ENCODE measurements at regions not wholly inside any gene's neighbourhood (a gene's known extent, or its start where the extent isn't known, plus 50 kb on each side); places are given as distances from the start of the nearest gene placed in this dataset.
"Not testable (repeated sequence)": the region's sequence is repeated elsewhere in the genome, so short reads cannot be mapped to it uniquely, and the experiment has no call there.

GRCh38 chrX:56468441-56468840, 95.0 kb upstream of the UBQLN2 start:
- intact Hi-C loops (cut with micrococcal nuclease; ENCODE audit: unreplicated experiment) = no loop called here
- Histone ChIP-seq H3K27ac (ENCODE audit: low read depth, low read length, poor library complexity, severe bottlenecking) (no peak overlapping the region), H3K4me1 (ENCODE audit: insufficient read depth, low read length, poor library complexity, severe bottlenecking) (no peaks in the 10 kb centered on the region), H3K36me3 (ENCODE audit: insufficient read depth, low read length, poor library complexity, severe bottlenecking) (no peaks in the 10 kb centered on the region), H3K27me3 (replicated peaks; ENCODE audit: insufficient read depth, low read depth, low read length, poor library complexity) (no peaks in the 10 kb centered on the region), H3K9me3 (ENCODE audit: low read depth, low read length, poor library complexity, severe bottlenecking) (no peaks in the 10 kb centered on the region), H3K4me3 (ENCODE audit: low read depth, low read length, poor library complexity, severe bottlenecking) (no peak overlapping the region)
- no peak for DNase-seq (ENCODE audit: low spot score)
- no peak for TF ChIP-seq EZH2 (IDR thresholded peaks at IDR 0.05; ENCODE audit: borderline replicate concordance, low read depth, low read length, poor library complexity, severe bottlenecking)
- TF ChIP-seq, protein P1, sequence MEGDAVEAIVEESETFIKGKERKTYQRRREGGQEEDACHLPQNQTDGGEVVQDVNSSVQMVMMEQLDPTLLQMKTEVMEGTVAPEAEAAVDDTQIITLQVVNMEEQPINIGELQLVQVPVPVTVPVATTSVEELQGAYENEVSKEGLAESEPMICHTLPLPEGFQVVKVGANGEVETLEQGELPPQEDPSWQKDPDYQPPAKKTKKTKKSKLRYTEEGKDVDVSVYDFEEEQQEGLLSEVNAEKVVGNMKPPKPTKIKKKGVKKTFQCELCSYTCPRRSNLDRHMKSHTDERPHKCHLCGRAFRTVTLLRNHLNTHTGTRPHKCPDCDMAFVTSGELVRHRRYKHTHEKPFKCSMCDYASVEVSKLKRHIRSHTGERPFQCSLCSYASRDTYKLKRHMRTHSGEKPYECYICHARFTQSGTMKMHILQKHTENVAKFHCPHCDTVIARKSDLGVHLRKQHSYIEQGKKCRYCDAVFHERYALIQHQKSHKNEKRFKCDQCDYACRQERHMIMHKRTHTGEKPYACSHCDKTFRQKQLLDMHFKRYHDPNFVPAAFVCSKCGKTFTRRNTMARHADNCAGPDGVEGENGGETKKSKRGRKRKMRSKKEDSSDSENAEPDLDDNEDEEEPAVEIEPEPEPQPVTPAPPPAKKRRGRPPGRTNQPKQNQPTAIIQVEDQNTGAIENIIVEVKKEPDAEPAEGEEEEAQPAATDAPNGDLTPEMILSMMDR (conservative IDR thresholded peaks at IDR 0.05; ENCODE audit: low read depth, low read length) = no peak
- no TSS peak for BruUV-seq (replicated peaks)
- CTCF ChIA-PET = no interaction called here
- POLR2A ChIA-PET (ENCODE audit: low non-redundant PET) = no interaction called here

DNA sequence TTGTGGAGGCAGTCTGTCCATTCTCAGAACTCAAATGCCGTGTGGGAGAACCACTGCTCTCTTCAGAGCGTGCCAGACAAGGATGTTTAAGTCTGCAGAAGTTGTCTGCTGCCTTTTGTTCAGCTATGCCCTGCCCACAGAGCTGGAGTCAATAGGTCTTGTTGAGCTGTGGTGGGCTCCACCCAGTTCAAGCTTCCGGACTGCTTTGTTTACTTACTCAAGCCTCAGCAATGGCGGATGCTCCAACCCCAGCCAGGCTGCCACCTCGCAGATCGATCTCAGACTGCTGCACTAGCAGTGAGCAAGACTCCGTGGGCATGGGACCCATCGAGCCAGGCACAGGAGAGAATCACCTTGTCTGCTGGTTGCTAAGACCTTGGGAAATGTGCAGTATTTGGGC, 68.5 kb upstream of the UBQLN2 start:
- DNase-seq (ENCODE audit: low spot score); H3K4me1 ChIP-seq (ENCODE audit: insufficient read depth, low read length, poor library complexity, severe bottlenecking); BruUV-seq (replicated peaks); H3K27me3 ChIP-seq (replicated peaks; ENCODE audit: insufficient read depth, low read depth, low read length, poor library complexity); H3K36me3 ChIP-seq (ENCODE audit: insufficient read depth, low read length, poor library complexity, severe bottlenecking); H3K9me3 ChIP-seq (ENCODE audit: low read depth, low read length, poor library complexity, severe bottlenecking); H3K27ac ChIP-seq (ENCODE audit: low read depth, low read length, poor library complexity, severe bottlenecking); intact Hi-C loops (cut with micrococcal nuclease; ENCODE audit: unreplicated experiment); H3K4me3 ChIP-seq (ENCODE audit: low read depth, low read length, poor library complexity, severe bottlenecking); POLR2A ChIA-PET (ENCODE audit: low non-redundant PET): not testable (repeated sequence)
- CTCF ChIA-PET = interaction anchor here (0.6 kb wide), 1 partner anchor 14 kb away, joined by 3 read pairs; no protein-coding TSS in a partner anchor

- Histone ChIP-seq H3K27ac (ENCODE audit: low read depth, low read length, poor library complexity, severe bottlenecking) (no peak overlapping the region), H3K9me3 (ENCODE audit: low read depth, low read length, poor library complexity, severe bottlenecking) (no peaks in the 10 kb centered on the region), H3K27me3 (replicated peaks; ENCODE audit: insufficient read depth, low read depth, low read length, poor library complexity) (no peaks in the 10 kb centered on the region), H3K36me3 (ENCODE audit: insufficient read depth, low read length, poor library complexity, severe bottlenecking) (no peaks in the 10 kb centered on the region), H3K4me1 (ENCODE audit: insufficient read depth, low read length, poor library complexity, severe bottlenecking) (no peaks in the 10 kb centered on the region), H3K4me3 (ENCODE audit: low read depth, low read length, poor library complexity, severe bottlenecking) (no peak overlapping the region)
- no TSS peak for BruUV-seq (replicated peaks)
- DNase-seq (ENCODE audit: low spot score) = no peak
- TF ChIP-seq EZH2 (IDR thresholded peaks at IDR 0.05; ENCODE audit: borderline replicate concordance, low read depth, low read length, poor library complexity, severe bottlenecking) = no peak
- TF ChIP-seq, protein P1 (conservative IDR thresholded peaks at IDR 0.05; ENCODE audit: low read depth, low read length) = no peak
- intact Hi-C loops (cut with micrococcal nuclease; ENCODE audit: unreplicated experiment) = no loop called here
- CTCF ChIA-PET = no interaction called here
- POLR2A ChIA-PET (ENCODE audit: low non-redundant PET) = no interaction called here
These were observed 64.7 kb upstream of the UBQLN2 start for GRCh38 chrX:56498756-56499155.

DNA sequence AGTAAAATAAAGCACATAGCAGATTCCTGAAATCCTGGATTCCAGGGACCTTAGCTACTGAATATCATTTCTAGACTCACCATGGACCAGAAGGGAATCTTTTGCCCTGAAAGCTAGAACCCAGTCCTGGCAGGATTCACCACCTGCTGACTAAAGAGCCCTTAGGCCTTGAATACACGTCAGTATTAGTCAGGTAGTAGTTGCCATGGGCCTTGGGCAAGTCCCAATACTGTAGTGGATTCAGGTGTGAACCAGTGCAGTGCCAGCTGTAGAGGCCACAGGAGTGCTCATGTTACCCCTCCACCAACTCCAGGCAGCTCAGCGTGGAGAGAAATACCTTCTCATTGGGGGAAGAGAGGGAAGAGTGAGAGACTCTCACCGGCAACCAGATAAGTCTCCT, 64.1 kb upstream of the UBQLN2 start:
- H3K9me3 ChIP-seq (ENCODE audit: low read depth, low read length, poor library complexity, severe bottlenecking) = no peaks in the 10 kb centered on the region
- H3K4me3 ChIP-seq (ENCODE audit: low read depth, low read length, poor library complexity, severe bottlenecking) = no peak overlapping the region
- ChIA-PET POLR2A (ENCODE audit: low non-redundant PET) (no interaction called here), CTCF (no interaction called here)
- H3K36me3 ChIP-seq (ENCODE audit: insufficient read depth, low read length, poor library complexity, severe bottlenecking) = no peaks in the 10 kb centered on the region
- intact Hi-C loops (cut with micrococcal nuclease; ENCODE audit: unreplicated experiment) = no loop called here
- TF ChIP-seq, protein P1 (conservative IDR thresholded peaks at IDR 0.05; ENCODE audit: low read depth, low read length) = no peak
- no peak for TF ChIP-seq EZH2 (IDR thresholded peaks at IDR 0.05; ENCODE audit: borderline replicate concordance, low read depth, low read length, poor library complexity, severe bottlenecking)
- H3K27me3 ChIP-seq (replicated peaks; ENCODE audit: insufficient read depth, low read depth, low read length, poor library complexity) = no peaks in the 10 kb centered on the region
- H3K4me1 ChIP-seq (ENCODE audit: insufficient read depth, low read length, poor library complexity, severe bottlenecking) = no peaks in the 10 kb centered on the region
- BruUV-seq (replicated peaks) = no TSS peak
- DNase-seq (ENCODE audit: low spot score) = no peak
- H3K27ac ChIP-seq (ENCODE audit: low read depth, low read length, poor library complexity, severe bottlenecking) = no peak overlapping the region
